Esophagus muscularis mucosa (tissue), 3 donors: ENCODE measurements at regions not wholly inside any gene's neighbourhood (a gene's known extent, or its start where the extent isn't known, plus 50 kb on each side); places are given as distances from the start of the nearest gene placed in this dataset.

Experiments used
- CTCF ChIP-seq, 3 experiments: fragments of 200-600 bp in 2 of 3; fragments of 450-650 bp in 1 of 3; sonication (generic) in 2 of 3; IDR thresholded peaks; one replicate each; pipeline ENCODE4 v1.5.1; 2017 to 2019; ENCODE audit warnings: antibody characterized with exemption in 3 of 3, mild to moderate bottlenecking in 2 of 3, moderate library complexity in 1 of 3
- POLR2AphosphoS5 ChIP-seq, 2 donors: sonication (generic); formaldehyde crosslinking; IDR thresholded peaks; one replicate each; pipeline ENCODE4 v1.6.1; 2017; ENCODE audit warnings: antibody characterized with exemption in 2 of 2

- TF ChIP-seq CTCF (IDR thresholded peaks at IDR 0.05) (no peak), POLR2AphosphoS5 (IDR thresholded peaks at IDR 0.05) (no peak)
Measured at GRCh38 chr3:83770664-83771402, 1188.0 kb upstream of the CADM2 start.
